ENCODE measurements at regions not wholly inside any gene's neighbourhood (a gene's known extent, or its start where the extent isn't known, plus 50 kb on each side); places are given as distances from the start of the nearest gene placed in this dataset.

GRCh38 chr5:68802430-68802829 lies 291.4 kb upstream of the SLC30A5 start:
- no peak for ATAC-seq (ENCODE audit: low FRiP score in 2 of 2)
- H3K9me3 ChIP-seq = no peaks in the 10 kb centered on the region
- WGBS, 2 donors = 78 to 90% methylated on average over 2 of the region's 2 CpGs

GRCh38 chr5:68803881-68804319 lies 289.9 kb upstream of the SLC30A5 start:
- no peaks in the 10 kb centered on the region for H3K4me1 ChIP-seq
- H3K27ac ChIP-seq = no peak overlapping the region
- 86 to 89% methylated on average over 7 of the region's 7 CpGs for WGBS, 2 donors
- ATAC-seq (ENCODE audit: low FRiP score in 2 of 2) (no peak), DNase-seq (no peak)
- no peak for TF ChIP-seq POLR2AphosphoS5 (IDR thresholded peaks at IDR 0.05)
- no peak for TF ChIP-seq POLR2A (IDR thresholded peaks at IDR 0.05)
- TF ChIP-seq EP300 (IDR thresholded peaks at IDR 0.05) = no peak
- TF ChIP-seq, protein P1, sequence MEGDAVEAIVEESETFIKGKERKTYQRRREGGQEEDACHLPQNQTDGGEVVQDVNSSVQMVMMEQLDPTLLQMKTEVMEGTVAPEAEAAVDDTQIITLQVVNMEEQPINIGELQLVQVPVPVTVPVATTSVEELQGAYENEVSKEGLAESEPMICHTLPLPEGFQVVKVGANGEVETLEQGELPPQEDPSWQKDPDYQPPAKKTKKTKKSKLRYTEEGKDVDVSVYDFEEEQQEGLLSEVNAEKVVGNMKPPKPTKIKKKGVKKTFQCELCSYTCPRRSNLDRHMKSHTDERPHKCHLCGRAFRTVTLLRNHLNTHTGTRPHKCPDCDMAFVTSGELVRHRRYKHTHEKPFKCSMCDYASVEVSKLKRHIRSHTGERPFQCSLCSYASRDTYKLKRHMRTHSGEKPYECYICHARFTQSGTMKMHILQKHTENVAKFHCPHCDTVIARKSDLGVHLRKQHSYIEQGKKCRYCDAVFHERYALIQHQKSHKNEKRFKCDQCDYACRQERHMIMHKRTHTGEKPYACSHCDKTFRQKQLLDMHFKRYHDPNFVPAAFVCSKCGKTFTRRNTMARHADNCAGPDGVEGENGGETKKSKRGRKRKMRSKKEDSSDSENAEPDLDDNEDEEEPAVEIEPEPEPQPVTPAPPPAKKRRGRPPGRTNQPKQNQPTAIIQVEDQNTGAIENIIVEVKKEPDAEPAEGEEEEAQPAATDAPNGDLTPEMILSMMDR (IDR thresholded peaks at IDR 0.05) = no peak
- H3K36me3 ChIP-seq = no peaks in the 10 kb centered on the region
- H3K4me3 ChIP-seq = no peak overlapping the region
- no peaks in the 10 kb centered on the region for H3K27me3 ChIP-seq
- H3K9me3 ChIP-seq = no peaks in the 10 kb centered on the region

More at GRCh38 chr5:68802430-68802829, 291.4 kb upstream of the SLC30A5 start:
- Histone ChIP-seq H3K4me1 (no peaks in the 10 kb centered on the region), H3K4me3 (no peak overlapping the region), H3K27me3 (no peaks in the 10 kb centered on the region), H3K36me3 (no peaks in the 10 kb centered on the region), H3K27ac (no peak overlapping the region)
- no peak for DNase-seq
- TF ChIP-seq POLR2AphosphoS5 (IDR thresholded peaks at IDR 0.05) (no peak), EP300 (IDR thresholded peaks at IDR 0.05) (no peak), POLR2A (IDR thresholded peaks at IDR 0.05) (no peak)
- TF ChIP-seq, protein P1 (IDR thresholded peaks at IDR 0.05) = no peak

DNA sequence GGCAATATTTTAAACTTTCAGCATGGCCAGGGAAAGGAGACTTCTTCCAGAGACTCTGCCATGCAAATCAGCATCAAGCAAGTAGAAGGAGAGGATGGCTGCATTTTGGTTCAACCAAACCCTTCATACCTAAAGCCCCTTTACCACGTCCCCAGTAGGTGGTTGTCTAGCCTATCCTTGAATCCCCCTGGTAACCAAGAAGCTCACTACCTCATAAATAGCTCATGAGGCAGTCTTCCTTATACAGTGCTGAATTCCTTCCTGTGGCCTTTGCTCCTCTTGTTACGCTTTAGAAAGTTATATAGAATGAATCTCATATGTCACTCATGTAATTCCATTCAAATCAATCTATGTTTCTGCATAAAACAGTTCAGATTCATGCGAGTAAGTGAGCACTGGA lies 289.5 kb upstream of the SLC30A5 start:
- Histone ChIP-seq H3K27me3 (no peaks in the 10 kb centered on the region), H3K27ac (no peak overlapping the region), H3K4me1 (no peaks in the 10 kb centered on the region), H3K4me3 (no peak overlapping the region), H3K9me3 (no peaks in the 10 kb centered on the region), H3K36me3 (no peaks in the 10 kb centered on the region)
- DNase-seq = no peak
- 84 to 93% methylated on average over 3 of the region's 3 CpGs for WGBS, 2 donors
- TF ChIP-seq POLR2AphosphoS5 (IDR thresholded peaks at IDR 0.05) (no peak), POLR2A (IDR thresholded peaks at IDR 0.05) (no peak), EP300 (IDR thresholded peaks at IDR 0.05) (no peak)
- TF ChIP-seq, protein P1 (IDR thresholded peaks at IDR 0.05) = no peak
- no peak for ATAC-seq (ENCODE audit: low FRiP score in 2 of 2)

- ATAC-seq (ENCODE audit: low FRiP score in 2 of 2) = no peak
- no peak for TF ChIP-seq POLR2AphosphoS5 (IDR thresholded peaks at IDR 0.05)
- TF ChIP-seq POLR2A (IDR thresholded peaks at IDR 0.05) = no peak
- no peak for TF ChIP-seq EP300 (IDR thresholded peaks at IDR 0.05)
- TF ChIP-seq, protein P1 (IDR thresholded peaks at IDR 0.05) = no peak
- Histone ChIP-seq H3K27ac (no peak overlapping the region), H3K4me1 (no peaks in the 10 kb centered on the region), H3K4me3 (no peak overlapping the region), H3K9me3 (no peaks in the 10 kb centered on the region), H3K27me3 (no peaks in the 10 kb centered on the region), H3K36me3 (no peaks in the 10 kb centered on the region)
- no peak for DNase-seq
Measured at GRCh38 chr5:68805444-68805843, 288.4 kb upstream of the SLC30A5 start.

DNA sequence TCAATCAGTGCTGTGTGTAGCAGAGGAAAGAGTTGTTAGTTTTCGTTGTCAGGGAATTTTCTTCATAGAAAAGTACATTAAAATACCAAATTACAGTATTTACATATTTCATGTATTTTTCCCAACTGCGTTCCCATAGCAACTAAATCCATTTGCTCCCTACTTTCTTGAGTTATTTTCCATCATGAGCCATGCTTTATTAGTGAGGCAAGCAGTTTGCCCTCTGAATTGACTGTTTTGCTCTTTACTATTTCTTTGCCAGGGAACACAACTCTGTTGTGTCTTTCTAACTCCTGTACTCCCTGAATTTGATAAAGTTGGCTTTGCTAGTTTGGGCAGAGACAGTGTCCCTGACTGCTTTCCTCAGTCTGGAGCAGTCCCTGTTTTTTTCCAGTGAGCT lies 276.2 kb upstream of the SLC30A5 start:
- 70 to 88% methylated on average over 2 of the region's 2 CpGs for WGBS, 2 donors
- H3K27me3 ChIP-seq = no peaks in the 10 kb centered on the region
- no peaks in the 10 kb centered on the region for H3K4me1 ChIP-seq
- no peaks in the 10 kb centered on the region for H3K9me3 ChIP-seq
- TF ChIP-seq EP300 (IDR thresholded peaks at IDR 0.05) (no peak), POLR2A (IDR thresholded peaks at IDR 0.05) (no peak), POLR2AphosphoS5 (IDR thresholded peaks at IDR 0.05) (no peak)
- TF ChIP-seq, protein P1 (IDR thresholded peaks at IDR 0.05) = no peak
- H3K4me3 ChIP-seq = no peak overlapping the region
- no peak for ATAC-seq (ENCODE audit: low FRiP score in 2 of 2)
- no peak for DNase-seq
- H3K36me3 ChIP-seq = no peaks in the 10 kb centered on the region
- no peak overlapping the region for H3K27ac ChIP-seq

All from upper lobe of left lung (tissue), 6 donors.